ENCODE measurements at regions not wholly inside any gene's neighbourhood (a gene's known extent, or its start where the extent isn't known, plus 50 kb on each side); places are given as distances from the start of the nearest gene placed in this dataset.

DNA sequence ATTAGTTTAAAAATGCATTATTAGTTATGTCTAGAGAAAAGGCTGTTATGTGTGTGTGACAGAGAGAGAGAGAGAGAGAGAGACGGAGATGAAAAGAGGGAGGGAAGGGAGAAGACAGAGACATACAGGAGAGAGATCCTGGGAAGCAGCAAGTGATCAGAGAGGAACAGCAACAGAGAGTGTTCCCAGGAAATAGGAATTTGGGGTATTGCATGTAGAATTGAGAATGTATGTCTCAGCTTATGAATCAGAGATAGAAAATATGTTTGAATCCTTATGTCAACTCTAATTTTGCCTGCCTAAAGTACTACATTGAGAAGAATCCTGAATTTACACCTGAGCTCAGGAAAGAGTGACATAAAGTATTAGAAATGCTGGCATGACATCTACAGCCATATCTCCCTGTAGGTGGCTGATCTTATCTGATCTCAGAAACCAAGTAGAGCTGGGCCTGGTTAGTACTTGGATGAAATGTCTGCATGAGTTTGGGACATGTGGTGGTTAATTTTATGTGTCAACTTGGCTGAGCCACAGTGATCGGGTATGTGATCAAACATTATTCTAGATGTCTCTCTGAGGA lies 130.6 kb downstream of the TENT5A start:
- intact Hi-C loops (cut with micrococcal nuclease) = no loop called here
- H3K27me3 Mint-ChIP-seq = no peaks in the 10 kb centered on the region
- ChIA-PET CTCF (no interaction called here), POLR2A (no interaction called here)
- H3K27ac Mint-ChIP-seq = no peak overlapping the region
- no peak for DNase-seq
- H3K4me3 Mint-ChIP-seq = no peak overlapping the region
- TF ChIP-seq, protein P1, sequence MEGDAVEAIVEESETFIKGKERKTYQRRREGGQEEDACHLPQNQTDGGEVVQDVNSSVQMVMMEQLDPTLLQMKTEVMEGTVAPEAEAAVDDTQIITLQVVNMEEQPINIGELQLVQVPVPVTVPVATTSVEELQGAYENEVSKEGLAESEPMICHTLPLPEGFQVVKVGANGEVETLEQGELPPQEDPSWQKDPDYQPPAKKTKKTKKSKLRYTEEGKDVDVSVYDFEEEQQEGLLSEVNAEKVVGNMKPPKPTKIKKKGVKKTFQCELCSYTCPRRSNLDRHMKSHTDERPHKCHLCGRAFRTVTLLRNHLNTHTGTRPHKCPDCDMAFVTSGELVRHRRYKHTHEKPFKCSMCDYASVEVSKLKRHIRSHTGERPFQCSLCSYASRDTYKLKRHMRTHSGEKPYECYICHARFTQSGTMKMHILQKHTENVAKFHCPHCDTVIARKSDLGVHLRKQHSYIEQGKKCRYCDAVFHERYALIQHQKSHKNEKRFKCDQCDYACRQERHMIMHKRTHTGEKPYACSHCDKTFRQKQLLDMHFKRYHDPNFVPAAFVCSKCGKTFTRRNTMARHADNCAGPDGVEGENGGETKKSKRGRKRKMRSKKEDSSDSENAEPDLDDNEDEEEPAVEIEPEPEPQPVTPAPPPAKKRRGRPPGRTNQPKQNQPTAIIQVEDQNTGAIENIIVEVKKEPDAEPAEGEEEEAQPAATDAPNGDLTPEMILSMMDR (IDR thresholded peaks at IDR 0.05) = no peak
- H3K4me1 Mint-ChIP-seq (ENCODE audit: low read depth) = no peaks in the 10 kb centered on the region
- ATAC-seq = no peak
- peaks cover 13% of the 10 kb centered on the region for H3K9me3 Mint-ChIP-seq
- H3K36me3 Mint-ChIP-seq (ENCODE audit: low read depth) = no peaks in the 10 kb centered on the region

- Mint-ChIP-seq H3K27me3 (no peaks in the 10 kb centered on the region), H3K27ac (no peak overlapping the region), H3K36me3 (ENCODE audit: low read depth) (no peaks in the 10 kb centered on the region), H3K4me1 (ENCODE audit: low read depth) (no peaks in the 10 kb centered on the region), H3K4me3 (no peak overlapping the region), H3K9me3 (no peaks in the 10 kb centered on the region)
- TF ChIP-seq, protein P1 (IDR thresholded peaks at IDR 0.05) = no peak
- ATAC-seq (no peak), DNase-seq (no peak)
- ChIA-PET CTCF (no interaction called here), POLR2A (no interaction called here)
- intact Hi-C loops (cut with micrococcal nuclease) = no loop called here
Observed at GRCh38 chr6:81614292-81614691, 138.2 kb downstream of the TENT5A start.

GRCh38 chr6:81613606-81614005 lies 138.9 kb downstream of the TENT5A start:
- intact Hi-C loops (cut with micrococcal nuclease) = no loop called here
- ChIA-PET POLR2A (no interaction called here), CTCF (no interaction called here)

DNA sequence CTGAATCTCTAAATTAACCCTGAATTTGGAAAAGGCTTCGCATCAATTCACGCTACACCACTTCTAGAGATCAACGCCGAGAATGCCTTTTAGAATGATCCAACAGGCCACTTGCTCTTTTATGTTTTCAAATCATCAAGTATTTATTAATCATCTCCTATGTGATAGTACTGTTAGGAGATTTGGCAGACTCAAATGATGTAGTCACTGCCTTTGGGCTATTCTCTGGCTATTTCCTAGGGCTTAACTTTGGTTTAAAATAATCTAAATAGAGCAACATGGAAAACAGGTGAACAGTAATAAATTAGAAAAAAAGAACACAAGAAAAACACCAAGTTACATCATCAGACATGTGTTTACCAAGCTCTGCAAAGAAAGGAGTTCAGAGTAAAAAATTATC lies 140.3 kb downstream of the TENT5A start:
- TF ChIP-seq, protein P1 (IDR thresholded peaks at IDR 0.05) = no peak
- no peaks in the 10 kb centered on the region for H3K27me3 Mint-ChIP-seq
- ChIA-PET POLR2A (interaction anchor here (0.6 kb wide), 1 partner anchor 10 kb away, joined by 3 read pairs; no protein-coding TSS in a partner anchor), CTCF (no interaction called here)
- DNase-seq (no peak), ATAC-seq (no peak)
- intact Hi-C loops (cut with micrococcal nuclease) = no loop called here
- no peaks in the 10 kb centered on the region for H3K36me3 Mint-ChIP-seq (ENCODE audit: low read depth)
- no peak overlapping the region for H3K27ac Mint-ChIP-seq
- no peaks in the 10 kb centered on the region for H3K4me1 Mint-ChIP-seq (ENCODE audit: low read depth)
- H3K9me3 Mint-ChIP-seq = no peaks in the 10 kb centered on the region
- no peak overlapping the region for H3K4me3 Mint-ChIP-seq

More at GRCh38 chr6:81613606-81614005, 138.9 kb downstream of the TENT5A start:
- ATAC-seq = no peak
- TF ChIP-seq, protein P1 (IDR thresholded peaks at IDR 0.05) = no peak
- H3K4me3 Mint-ChIP-seq = no peak overlapping the region
- DNase-seq = no peak
- H3K36me3 Mint-ChIP-seq (ENCODE audit: low read depth) = no peaks in the 10 kb centered on the region
- H3K27me3 Mint-ChIP-seq = no peaks in the 10 kb centered on the region
- no peaks in the 10 kb centered on the region for H3K9me3 Mint-ChIP-seq
- H3K4me1 Mint-ChIP-seq (ENCODE audit: low read depth) = no peaks in the 10 kb centered on the region
- no peak overlapping the region for H3K27ac Mint-ChIP-seq

DNA sequence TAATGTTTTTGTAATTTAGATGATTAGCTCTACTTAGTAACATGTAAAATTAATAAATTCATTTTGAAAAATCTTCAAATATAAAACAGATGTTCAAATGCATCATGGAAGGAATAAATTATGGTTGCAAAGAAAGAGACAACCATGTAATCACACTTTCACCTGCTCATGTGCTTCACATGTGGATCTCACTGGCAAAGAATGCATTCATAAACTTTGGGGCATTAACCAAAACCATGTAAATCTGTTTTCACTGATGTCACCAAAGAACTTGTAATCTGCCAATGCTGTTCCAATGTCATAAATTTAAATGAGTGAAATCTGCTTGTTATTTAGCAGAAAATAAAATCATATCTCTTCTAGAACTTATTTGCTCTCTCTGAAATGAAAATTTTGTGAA lies 142.7 kb downstream of the TENT5A start:
- H3K4me3 Mint-ChIP-seq = no peak overlapping the region
- H3K27ac Mint-ChIP-seq = no peak overlapping the region
- POLR2A ChIA-PET = no interaction called here
- DNase-seq (no peak), ATAC-seq (no peak)
- H3K36me3 Mint-ChIP-seq (ENCODE audit: low read depth) = no peaks in the 10 kb centered on the region
- no peaks in the 10 kb centered on the region for H3K27me3 Mint-ChIP-seq
- CTCF ChIA-PET = no interaction called here
- TF ChIP-seq, protein P1 (IDR thresholded peaks at IDR 0.05) = no peak
- no peaks in the 10 kb centered on the region for H3K9me3 Mint-ChIP-seq
- no peaks in the 10 kb centered on the region for H3K4me1 Mint-ChIP-seq (ENCODE audit: low read depth)
- intact Hi-C loops (cut with micrococcal nuclease) = no loop called here

Data from activated CD8-positive, alpha-beta T cell treated with anti-CD3 and anti-CD28 coated beads for 36 hours (primary cell).